ENCODE measurements at regions not wholly inside any gene's neighbourhood (a gene's known extent, or its start where the extent isn't known, plus 50 kb on each side); places are given as distances from the start of the nearest gene placed in this dataset.
A peak's percentile ranks its signal among the peaks of the same experiment; 100 is the strongest.

- Histone ChIP-seq H3K14ac (ENCODE audit: insufficient read depth, low read length) (no peak overlapping the region; the same call in 1 of the 2 replicates), H2BK12ac (ENCODE audit: insufficient read length, low read depth, low read length) (no peak overlapping the region), H3K79me2 (ENCODE audit: insufficient read depth, low read length) (no peaks in the 10 kb centered on the region), H3K4me2 (ENCODE audit: insufficient read depth, insufficient read length, low read length) (no peak overlapping the region), H4K8ac (replicated peaks; ENCODE audit: insufficient read length, low read depth, low read length) (no peak overlapping the region), H2BK5ac (ENCODE audit: insufficient read length, low read length) (no peak overlapping the region), H3K79me1 (ENCODE audit: insufficient read depth, low read depth, low read length, poor library complexity, severe bottlenecking) (no peaks in the 10 kb centered on the region), H4K20me1 (ENCODE audit: control insufficient read depth, insufficient read depth, insufficient read length) (no peaks in the 10 kb centered on the region), H3K23ac (ENCODE audit: insufficient read length, low read depth, low read length) (no peak overlapping the region), H4K5ac (ENCODE audit: insufficient read length, low read depth, low read length) (no peak overlapping the region), H2AFZ (ENCODE audit: low read length) (no peak overlapping the region), H3T11ph (ENCODE audit: low read length) (no peak overlapping the region), H3K27me3 (ENCODE audit: insufficient read depth, low read length) (no peaks in the 10 kb centered on the region), H2BK120ac (ENCODE audit: low read depth, low read length, poor library complexity, severe bottlenecking) (no peak overlapping the region), H3K4ac (ENCODE audit: low read depth, low read length) (no peak overlapping the region), H4K91ac (ENCODE audit: insufficient read length, low read depth, low read length) (no peak overlapping the region), H3K56ac (ENCODE audit: insufficient read length, low read depth, low read length) (no peak overlapping the region), H2AK5ac (ENCODE audit: insufficient read length, low read length) (no peak overlapping the region), H2BK20ac (ENCODE audit: low read depth, low read length, poor library complexity, severe bottlenecking) (no peak overlapping the region), H3K9me3 (ENCODE audit: control insufficient read depth, low read depth, low read length) (no peaks in the 10 kb centered on the region), H3K9ac (ENCODE audit: extremely low read depth, insufficient read length, low read length) (no peak overlapping the region), H3K27ac (ENCODE audit: insufficient read length, low read depth, low read length) (no peak overlapping the region), H3K18ac (ENCODE audit: insufficient read length, low read depth, low read length) (no peak overlapping the region), H2BK15ac (ENCODE audit: low read depth, low read length) (peak overlapping the region; percentile 54; the same call in 1 of the 2 replicates), H3K4me1 (ENCODE audit: insufficient read depth, low read length) (no peaks in the 10 kb centered on the region), H3K23me2 (ENCODE audit: insufficient read length, low read depth, low read length, poor library complexity, severe bottlenecking) (no peaks in the 10 kb centered on the region)
- no peak for TF ChIP-seq CTCF (conservative IDR thresholded peaks at IDR 0.05)
- Mint-ChIP-seq H3K36me3 (ENCODE audit: insufficient read depth in 1 of 3, low read depth in 3 of 3) (peaks cover 0 to 2% (median 0%) of the 10 kb centered on the region in 3 experiments; a peak in 1 of 7 replicates), H3K4me1 (no peaks in the 10 kb centered on the region), H3K27ac (no peak overlapping the region), H3K9me3 (peaks cover 10 to 11% of the 10 kb centered on the region in 2 experiments; a peak in 4 of 5 replicates), H3K4me3 (no peak overlapping the region), H3K27me3 (ENCODE audit: low read depth) (peaks cover 1% of the 10 kb centered on the region; the same call in 1 of the 2 replicates)
- no CpG with 5 or more reads among the region's 5 CpGs for WGBS (ENCODE audit: extremely low coverage, insufficient read length, low lambda C conversion rate)
- no peak for DNase-seq
Observed at GRCh38 chr9:99650187-99650874, 171.4 kb upstream of the NR4A3 start.
